B cell (primary cell): ENCODE measurements at regions not wholly inside any gene's neighbourhood (a gene's known extent, or its start where the extent isn't known, plus 50 kb on each side); places are given as distances from the start of the nearest gene placed in this dataset.

ENCODE experiments used
- ATAC-seq: fragments of 200-7000 bp; cut with Tn5 transposase; one replicate; pipeline ENCODE4 v1.10.0; 2021; ENCODE audit warnings: low read depth, mild to moderate bottlenecking, moderate number of reproducible peaks, moderate library complexity
- CTCF ChIA-PET: fragments of 350-600 bp; sonication (Branson Sonifier 250); formaldehyde crosslinking; loops from one replicate; lab custom pipeline; 2021; ENCODE audit warnings: antibody characterized with exemption, inconsistent platforms; lab: Charles Lee
- POLR2A ChIA-PET: fragments of 350-600 bp; sonication (Branson Sonifier 250); formaldehyde crosslinking; loops from one replicate; lab custom pipeline; 2021; ENCODE audit warnings: antibody characterized with exemption; lab: Charles Lee
- DNase-seq: peaks from one replicate; pipeline ENCODE4 v3.0.0; 2013
- H2AFZ ChIP-seq: 2 replicates; pipeline ENCODE4 v1.6.1; 2012; ENCODE audit warnings: mild to moderate bottlenecking, low read depth, low read length; ENCODE audit not compliant: insufficient read depth, poor library complexity, severe bottlenecking
- H3K27ac ChIP-seq, 2 donors: 1 replicate in 1 of 2; 2 replicates in 1 of 2; pipeline ENCODE4 v1.5.1; 2012 to 2013; ENCODE audit warnings: low read length in 2 of 2, mild to moderate bottlenecking in 2 of 2, moderate library complexity in 1 of 2
- H3K27me3 ChIP-seq, 4 experiments: fragments of 200-600 bp in 1 of 4; sonication (generic) in 1 of 4; replicated peaks in 1 of 4; 1 replicate in 2 of 4; 2 replicates in 2 of 4; pipeline versions ENCODE4 v1.6.1 to v1.7.0; 2013 to 2016; ENCODE audit warnings: low read length in 3 of 4, mild to moderate bottlenecking in 2 of 4, mixed read lengths in 1 of 4, moderate library complexity in 1 of 4; ENCODE audit not compliant: insufficient read depth in 4 of 4, control insufficient read depth in 3 of 4; ENCODE audit errors: control extremely low read depth in 1 of 4
- H3K36me3 ChIP-seq, 2 experiments: replicated peaks in 1 of 2; 1 replicate in 1 of 2; 2 replicates in 1 of 2; pipeline versions ENCODE4 v1.6.1 to v1.7.1; 2013; ENCODE audit warnings: low read length in 1 of 2; ENCODE audit not compliant: insufficient read depth in 2 of 2, control insufficient read depth in 1 of 2; ENCODE audit errors: control extremely low read depth in 1 of 2, extremely low read depth in 1 of 2
- H3K4me1 ChIP-seq, 2 donors: fragments of 200-600 bp in 1 of 2; sonication (generic) in 1 of 2; 1 replicate in 1 of 2; 2 replicates in 1 of 2; pipeline versions ENCODE4 v1.5.1 to v1.6.1; 2013 to 2017; ENCODE audit warnings: low read length in 2 of 2; ENCODE audit not compliant: control insufficient read depth in 2 of 2, insufficient read depth in 2 of 2
- H3K4me2 ChIP-seq: replicated peaks from 2 replicates; pipeline ENCODE3; 2012; ENCODE audit warnings: mild to moderate bottlenecking, low read depth, low read length; ENCODE audit not compliant: poor library complexity, severe bottlenecking
- H3K4me3 ChIP-seq, 5 experiments: fragments of 200-600 bp in 1 of 5; sonication (generic) in 1 of 5; 1 replicate in 3 of 5; 2 replicates in 2 of 5; pipeline versions ENCODE4 v1.5.1 to v1.7.0; 2011 to 2016; ENCODE audit warnings: low read length in 4 of 5, mild to moderate bottlenecking in 4 of 5, low read depth in 2 of 5, control low read depth in 1 of 5, moderate library complexity in 1 of 5; ENCODE audit not compliant: insufficient read depth in 1 of 5; ENCODE audit errors: control extremely low read depth in 1 of 5, extremely low read depth in 1 of 5
- H3K79me2 ChIP-seq: fragments of 200-600 bp; sonication (generic); one replicate; pipeline ENCODE4 v1.6.0; 2016; ENCODE audit warnings: low read length; ENCODE audit not compliant: control insufficient read depth, insufficient read depth
- H3K9ac ChIP-seq: fragments of 200-600 bp; sonication (generic); 2 replicates; pipeline ENCODE4 v1.6.1; 2017; ENCODE audit warnings: mild to moderate bottlenecking, low read length, moderate library complexity
- H3K9me3 ChIP-seq, 3 donors: one replicate each; pipeline versions ENCODE4 v1.6.1 to v1.7.1; 2013; ENCODE audit warnings: low read length in 2 of 3; ENCODE audit not compliant: control insufficient read depth in 2 of 3, insufficient read depth in 1 of 3; ENCODE audit errors: control extremely low read depth in 1 of 3
- H4K20me1 ChIP-seq: 2 replicates; pipeline ENCODE4 v1.6.0; 2012; ENCODE audit warnings: mild to moderate bottlenecking, low read length; ENCODE audit not compliant: insufficient read depth, control insufficient read depth, poor library complexity, severe bottlenecking
- H3K27ac Mint-ChIP-seq: one replicate; pipeline ENCODE4 v1.8.0; 2021; ENCODE audit warnings: mixed read lengths
- H3K27me3 Mint-ChIP-seq: one replicate; pipeline ENCODE4 v1.8.0; 2021; ENCODE audit warnings: mixed read lengths
- H3K4me1 Mint-ChIP-seq: one replicate; pipeline ENCODE4 v1.8.0; 2021; ENCODE audit warnings: mixed read lengths
- H3K4me3 Mint-ChIP-seq: one replicate; pipeline ENCODE4 v1.8.0; 2021; ENCODE audit warnings: mixed read lengths
- H3K9me3 Mint-ChIP-seq: one replicate; pipeline ENCODE4 v1.8.0; 2022; ENCODE audit warnings: mixed read lengths; ENCODE audit not compliant: insufficient read depth
- EZH2 ChIP-seq: IDR thresholded peaks from 2 replicates; pipeline ENCODE4 v1.6.1; 2012; ENCODE audit warnings: borderline replicate concordance, low read depth, mild to moderate bottlenecking, moderate library complexity, low read length; ENCODE audit not compliant: insufficient read depth, poor library complexity, severe bottlenecking
- WGBS: methylation state at CpG from one replicate; pipeline ENCODE4 v1.1.5; 2013; ENCODE audit warnings: missing lambda C conversion rate; ENCODE audit not compliant: insufficient coverage; 5-methylcytosine and 5-hydroxymethylcytosine counted together
- intact Hi-C: fragments of 100-400 bp; cut with micrococcal nuclease; formaldehyde crosslinking; loops from one replicate; pipeline ENCODE4 v1.10.0; 2022
- TF ChIP-seq, protein P1 (sequence below): fragments of 200-600 bp; IDR thresholded peaks from one replicate; pipeline ENCODE4 v1.8.0; 2022; ENCODE audit warnings: antibody characterized with exemption, mild to moderate bottlenecking

DNA sequence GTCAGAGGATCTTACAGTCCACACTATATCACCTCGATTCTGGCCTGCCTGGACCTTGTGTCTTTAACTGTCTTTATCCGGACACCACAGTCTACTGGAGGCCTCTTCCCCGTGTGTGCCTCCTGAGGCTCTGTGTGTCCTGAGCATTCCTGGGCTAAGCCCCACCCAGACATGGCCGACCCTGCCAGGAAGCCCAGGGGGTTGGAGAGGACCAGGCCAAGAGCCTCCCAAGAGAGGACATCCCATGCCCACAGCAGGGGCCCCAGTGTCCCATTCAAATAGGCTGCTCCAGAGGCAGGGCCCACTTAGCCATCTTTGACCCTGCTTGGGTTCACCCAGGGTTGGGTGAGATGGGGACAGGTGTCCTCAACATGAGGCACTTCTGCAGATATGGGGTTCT is 84.7 kb upstream of the OTOS start:
- Mint-ChIP-seq H3K4me1 (peaks cover 2% of the 10 kb centered on the region), H3K4me3 (no peak overlapping the region), H3K9me3 (no peaks in the 10 kb centered on the region), H3K27ac (no peak overlapping the region), H3K27me3 (peaks cover 30% of the 10 kb centered on the region)
- no peak overlapping the region for H3K27ac ChIP-seq
- no peak for DNase-seq
- intact Hi-C loops: no loop called here
- no peak overlapping the region for H3K4me2 ChIP-seq
- 71% methylated on average over 4 of the region's 4 CpGs for WGBS
- ATAC-seq: no peak
- TF ChIP-seq, protein P1, sequence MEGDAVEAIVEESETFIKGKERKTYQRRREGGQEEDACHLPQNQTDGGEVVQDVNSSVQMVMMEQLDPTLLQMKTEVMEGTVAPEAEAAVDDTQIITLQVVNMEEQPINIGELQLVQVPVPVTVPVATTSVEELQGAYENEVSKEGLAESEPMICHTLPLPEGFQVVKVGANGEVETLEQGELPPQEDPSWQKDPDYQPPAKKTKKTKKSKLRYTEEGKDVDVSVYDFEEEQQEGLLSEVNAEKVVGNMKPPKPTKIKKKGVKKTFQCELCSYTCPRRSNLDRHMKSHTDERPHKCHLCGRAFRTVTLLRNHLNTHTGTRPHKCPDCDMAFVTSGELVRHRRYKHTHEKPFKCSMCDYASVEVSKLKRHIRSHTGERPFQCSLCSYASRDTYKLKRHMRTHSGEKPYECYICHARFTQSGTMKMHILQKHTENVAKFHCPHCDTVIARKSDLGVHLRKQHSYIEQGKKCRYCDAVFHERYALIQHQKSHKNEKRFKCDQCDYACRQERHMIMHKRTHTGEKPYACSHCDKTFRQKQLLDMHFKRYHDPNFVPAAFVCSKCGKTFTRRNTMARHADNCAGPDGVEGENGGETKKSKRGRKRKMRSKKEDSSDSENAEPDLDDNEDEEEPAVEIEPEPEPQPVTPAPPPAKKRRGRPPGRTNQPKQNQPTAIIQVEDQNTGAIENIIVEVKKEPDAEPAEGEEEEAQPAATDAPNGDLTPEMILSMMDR: no peak
- TF ChIP-seq EZH2: no peak
- no peaks in the 10 kb centered on the region for H3K36me3 ChIP-seq
- POLR2A ChIA-PET: no interaction called here
- CTCF ChIA-PET: no interaction called here
- no peaks in the 10 kb centered on the region for H4K20me1 ChIP-seq
- H2AFZ ChIP-seq: no peak overlapping the region
- no peaks in the 10 kb centered on the region for H3K79me2 ChIP-seq
- no peak overlapping the region for H3K4me3 ChIP-seq
- H3K4me1 ChIP-seq: no peaks in the 10 kb centered on the region
- H3K9me3 ChIP-seq: peaks cover 0 to 28% (median 15%) of the 10 kb centered on the region in 3 donors
- no peak overlapping the region for H3K9ac ChIP-seq
- H3K27me3 ChIP-seq: peaks cover 0 to 13% (median 2%) of the 10 kb centered on the region in 4 experiments

DNA sequence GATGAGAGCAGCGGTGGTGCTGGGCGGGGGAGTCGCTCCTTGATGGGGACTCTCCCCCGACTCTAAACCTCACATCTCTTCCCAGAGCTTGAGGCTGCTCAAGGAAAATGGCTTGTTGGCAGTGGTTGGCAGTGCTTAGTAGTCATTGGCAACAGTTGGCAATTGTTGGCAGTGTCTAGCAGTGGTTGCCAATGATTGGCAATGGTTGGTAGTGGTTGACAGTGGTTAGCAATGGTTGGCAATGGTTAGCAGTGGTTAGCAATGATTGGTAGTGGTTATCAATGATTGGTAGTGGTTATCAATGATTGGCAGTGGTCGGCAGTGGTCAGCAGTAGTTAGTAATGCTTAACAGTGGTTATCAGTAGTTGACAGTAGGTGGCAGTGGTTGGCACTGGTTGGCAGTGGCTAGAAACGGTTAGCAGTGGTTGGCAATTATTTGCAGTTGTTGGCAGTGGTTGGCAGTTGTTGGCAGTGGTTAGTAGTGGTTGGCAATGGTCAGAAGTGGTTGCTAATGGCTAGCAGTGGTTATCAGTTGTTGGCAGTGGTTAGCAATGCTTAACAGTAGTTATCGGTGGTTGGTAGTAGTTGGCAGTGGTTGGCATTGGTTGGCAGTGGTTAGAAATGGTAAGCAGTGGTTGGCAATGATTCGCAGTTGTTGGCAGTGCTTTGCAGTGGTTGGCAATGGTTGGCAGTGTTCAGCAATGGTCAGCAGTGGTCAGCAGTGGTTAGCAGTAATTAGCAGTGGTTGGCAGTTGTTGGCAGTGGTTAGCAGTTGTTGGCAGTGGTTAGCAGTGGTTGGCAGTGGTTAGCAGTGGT is 85.4 kb upstream of the OTOS start:
- Histone ChIP-seq H3K9me3 (peaks cover 0 to 35% (median 15%) of the 10 kb centered on the region in 3 donors), H3K27ac (no peak overlapping the region), H3K36me3 (no peaks in the 10 kb centered on the region), H3K27me3 (peaks cover 0 to 13% (median 2%) of the 10 kb centered on the region in 4 experiments), H3K79me2 (no peaks in the 10 kb centered on the region), H3K4me2 (no peak overlapping the region), H2AFZ (no peak overlapping the region), H4K20me1 (no peaks in the 10 kb centered on the region), H3K4me1 (peaks cover 0 to 3% of the 10 kb centered on the region in 2 donors), H3K9ac (no peak overlapping the region), H3K4me3 (no peak overlapping the region)
- WGBS: 85% methylated on average over 4 of the region's 8 CpGs
- CTCF ChIA-PET: no interaction called here
- TF ChIP-seq, protein P1: no peak
- TF ChIP-seq EZH2: no peak
- POLR2A ChIA-PET: no interaction called here
- ATAC-seq: no peak
- DNase-seq: no peak
- no peak overlapping the region for H3K27ac Mint-ChIP-seq
- H3K27me3 Mint-ChIP-seq: peaks cover 31% of the 10 kb centered on the region
- H3K9me3 Mint-ChIP-seq: no peaks in the 10 kb centered on the region
- H3K4me3 Mint-ChIP-seq: no peak overlapping the region
- H3K4me1 Mint-ChIP-seq: peaks cover 5% of the 10 kb centered on the region
- intact Hi-C loops: no loop called here
